ENCODE measurements at regions not wholly inside any gene's neighbourhood (a gene's known extent, or its start where the extent isn't known, plus 50 kb on each side); places are given as distances from the start of the nearest gene placed in this dataset.
"Not testable (repeated sequence)": the region's sequence is repeated elsewhere in the genome, so short reads cannot be mapped to it uniquely, and the experiment has no call there.

GRCh38 chr2:60212181-60212945, 341.1 kb downstream of the BCL11A start (continued):
- TF ChIP-seq RAD21 (IDR thresholded peaks at IDR 0.05 in 1 of 2, conservative IDR thresholded peaks at IDR 0.05 in 1 of 2; ENCODE audit: low read depth in 2 of 2, low read length in 2 of 2), result no peak
- no peak for TF ChIP-seq RBBP5 (IDR thresholded peaks at IDR 0.05; ENCODE audit: borderline replicate concordance, low read depth, low read length)
- TF ChIP-seq BACH1 (IDR thresholded peaks at IDR 0.05; ENCODE audit: low read length), result no peak

- H3K56ac ChIP-seq (replicated peaks; ENCODE audit: insufficient read length, low read depth, low read length); H3K27me3 ChIP-seq (replicated peaks in 1 of 4; ENCODE audit: control insufficient read depth in 3 of 4, extremely low read depth in 1 of 4, insufficient read depth in 3 of 4, low read length in 3 of 4); H4K5ac ChIP-seq (ENCODE audit: insufficient read length, low read depth, low read length); H3K4me3 ChIP-seq (ENCODE audit: extremely low read depth in 1 of 4, insufficient read depth in 2 of 4, low read depth in 3 of 4, low read length in 4 of 4); H2BK5ac ChIP-seq (ENCODE audit: low read depth, low read length); CTCF ChIA-PET (ENCODE audit: partially characterized antibody); FAIRE-seq; H2BK15ac ChIP-seq (ENCODE audit: low read length); H3K36me3 ChIP-seq (ENCODE audit: control insufficient read depth in 2 of 4, insufficient read depth in 4 of 4, low read length in 3 of 4); H4K8ac ChIP-seq (ENCODE audit: extremely low read depth, insufficient read depth, low read length); H4K20me1 ChIP-seq (replicated peaks in 1 of 2; ENCODE audit: control insufficient read depth in 1 of 2, insufficient read depth in 2 of 2, low read length in 2 of 2); H3K9ac ChIP-seq (replicated peaks in 1 of 4; ENCODE audit: extremely low read depth in 1 of 4, low read depth in 3 of 4, low read length in 3 of 4); H2BK20ac ChIP-seq (ENCODE audit: low read length); H3K23ac ChIP-seq (ENCODE audit: insufficient read length); H2BK120ac ChIP-seq (replicated peaks; ENCODE audit: low read depth, low read length); H2AFZ ChIP-seq (ENCODE audit: low read length); H3K23me2 ChIP-seq (ENCODE audit: low read depth, low read length); H3K27ac ChIP-seq (ENCODE audit: low read depth, low read length); H3K79me2 ChIP-seq (ENCODE audit: control insufficient read depth in 1 of 2, insufficient read depth in 2 of 2, low read length in 2 of 2); H2BK12ac ChIP-seq (ENCODE audit: low read depth, low read length); H3K18ac ChIP-seq (ENCODE audit: extremely low read depth, low read length); POLR2A ChIA-PET (ENCODE audit: partially characterized antibody); H3K14ac ChIP-seq (ENCODE audit: insufficient read length); H2AK5ac ChIP-seq (ENCODE audit: low read depth, low read length); H3K4me1 ChIP-seq (replicated peaks in 1 of 4; ENCODE audit: control insufficient read depth in 3 of 4, insufficient read depth in 4 of 4, low read length in 3 of 4); H4K91ac ChIP-seq (replicated peaks; ENCODE audit: insufficient read length, low read length); H3K4me2 ChIP-seq (ENCODE audit: insufficient read depth in 1 of 2, low read depth in 2 of 2, low read length in 2 of 2); DNase-seq (ENCODE audit: low read depth in 1 of 2, low spot score in 2 of 2); H3K79me1 ChIP-seq (ENCODE audit: low read depth, low read length); H3K4ac ChIP-seq (replicated peaks; ENCODE audit: insufficient read length, low read depth, low read length): not testable (repeated sequence)
- H3K9me3 ChIP-seq (ENCODE audit: insufficient read depth in 2 of 2, low read depth in 1 of 2, low read length in 1 of 2), result peaks cover 10 to 11% of the 10 kb centered on the region in 2 experiments
- 91% methylated on average over 16 of the region's 19 CpGs; no CpG with 5 or more reads in 1 of the 2 experiments for WGBS, 2 experiments (ENCODE audit: extremely low coverage in 1 of 2, insufficient coverage in 1 of 2, insufficient read length in 1 of 2, insufficient replicate concordance in 2 of 2, low coverage in 1 of 2, low lambda C conversion rate in 2 of 2, missing lambda C conversion rate in 1 of 2)
Measured at GRCh38 chr2:60189006-60189405, 364.4 kb downstream of the BCL11A start.
